HG03135 (cell line): ENCODE measurements at regions not wholly inside any gene's neighbourhood (a gene's known extent, or its start where the extent isn't known, plus 50 kb on each side); places are given as distances from the start of the nearest gene placed in this dataset.

Experiments
- ATAC-seq: cut with Tn5 transposase; IDR thresholded peaks from one replicate; pipeline ENCODE4 v1.9.1; 2021; ENCODE audit warnings: mild to moderate bottlenecking, moderate library complexity; ENCODE audit not compliant: unreplicated experiment

DNA sequence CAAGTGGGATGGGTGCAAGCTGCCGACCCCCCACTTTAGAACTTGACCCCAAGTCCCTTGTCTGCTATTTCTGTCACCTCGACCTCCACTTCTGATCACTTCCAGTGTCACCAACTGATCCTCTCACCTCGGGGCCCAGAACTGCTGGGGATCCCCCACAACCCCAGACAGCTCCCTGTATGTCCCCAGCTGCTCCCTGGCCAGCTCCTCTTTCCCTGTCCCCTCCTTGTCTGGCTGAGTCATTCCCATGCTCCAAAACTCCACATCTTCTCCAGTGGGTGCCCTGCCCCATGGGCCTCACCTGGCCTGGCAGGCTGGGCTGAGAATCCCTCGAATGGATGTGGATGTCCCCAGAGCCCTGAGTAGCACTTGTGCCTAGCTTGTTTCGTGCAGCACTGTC lies 154.3 kb upstream of the PCBD1 start:
- ATAC-seq, result no peak

DNA sequence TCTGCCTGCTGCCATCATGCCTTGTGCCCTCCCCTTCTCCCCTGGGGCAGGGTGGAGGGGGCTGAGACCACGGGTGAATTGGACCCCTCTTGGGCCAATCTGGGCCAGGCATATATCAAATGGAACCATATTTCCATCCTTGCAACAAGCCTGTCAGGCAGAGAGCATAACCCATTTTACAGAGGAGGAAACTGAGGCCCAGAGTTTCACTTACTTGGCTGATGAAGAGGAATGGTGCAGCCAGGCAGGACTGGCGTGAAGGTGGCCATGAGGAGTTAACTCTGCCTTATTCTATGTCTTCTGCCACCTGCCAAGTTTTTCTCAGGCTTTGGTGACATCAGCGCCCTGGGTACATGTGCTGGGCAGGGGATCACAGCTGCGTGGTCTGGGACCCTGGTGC lies 155.5 kb upstream of the PCBD1 start:
- no peak for ATAC-seq

DNA sequence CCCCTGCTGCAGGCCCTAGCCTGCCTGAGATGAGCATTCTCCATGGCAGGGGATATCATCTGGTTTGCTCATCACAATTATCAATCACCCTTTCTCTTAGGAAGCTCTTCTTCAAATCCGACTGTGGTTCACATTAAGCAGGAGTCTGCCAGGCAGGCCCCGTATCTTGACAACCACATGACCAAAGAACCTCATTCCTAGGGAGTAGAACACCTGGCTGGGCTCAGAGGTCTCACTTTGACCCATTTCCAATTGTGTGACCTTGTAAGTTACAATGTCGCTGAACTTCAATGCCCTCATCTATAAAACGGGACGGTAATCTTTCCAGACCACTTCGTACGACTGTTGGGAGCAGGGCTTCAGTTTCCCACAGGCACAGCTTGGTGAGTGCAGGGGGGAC lies 156.4 kb upstream of the PCBD1 start:
- no peak for ATAC-seq

DNA sequence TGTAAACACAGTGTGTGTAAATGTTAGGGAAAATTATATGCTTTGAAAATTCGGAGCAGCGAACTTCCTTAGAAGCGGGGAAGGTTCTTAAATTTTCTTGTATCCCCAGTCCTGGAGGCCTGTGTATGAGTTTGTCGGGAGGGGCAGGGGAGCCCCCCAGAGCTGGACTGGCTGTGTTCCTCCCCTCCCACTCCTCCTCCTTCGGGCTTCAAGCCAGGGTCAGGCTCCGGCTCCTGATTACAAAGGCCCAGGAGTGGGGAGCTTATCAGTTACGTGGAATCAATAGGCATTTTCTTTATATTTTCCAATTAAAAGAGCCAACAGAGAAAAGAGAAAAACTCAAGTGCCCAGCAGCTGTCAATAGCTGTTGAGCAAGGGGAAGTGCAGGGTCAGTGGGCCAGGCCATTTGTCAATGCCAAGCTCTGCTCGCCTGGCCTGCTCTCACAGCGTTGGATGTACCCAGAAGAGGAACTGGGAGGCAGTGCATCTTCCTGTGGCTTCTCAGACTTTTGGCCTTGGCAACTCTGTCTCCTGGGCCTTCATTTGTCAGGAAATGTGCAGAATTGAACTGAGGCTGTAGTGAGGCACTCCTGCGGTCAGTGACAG lies 156.9 kb upstream of the PCBD1 start:
- no peak for ATAC-seq

DNA sequence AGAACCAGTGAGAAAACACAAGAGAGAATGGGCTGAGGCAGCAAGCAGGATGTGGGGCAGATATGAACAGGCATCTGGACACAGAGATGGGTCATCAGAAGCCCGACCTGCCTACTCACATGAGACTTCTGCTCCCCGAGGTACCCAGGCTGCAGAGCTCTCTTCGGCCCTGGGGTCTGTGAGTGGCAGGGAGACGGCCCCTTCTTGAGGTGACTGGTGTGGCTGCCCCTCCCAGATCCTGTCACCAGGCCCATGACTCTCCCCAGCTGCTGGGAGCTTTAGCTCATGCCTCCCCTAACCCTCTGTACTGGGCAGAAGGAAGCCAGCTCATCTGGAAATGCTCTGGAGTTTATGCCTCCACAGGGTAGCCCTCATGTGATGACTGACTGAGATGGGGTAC lies 157.6 kb upstream of the PCBD1 start:
- no peak for ATAC-seq

DNA sequence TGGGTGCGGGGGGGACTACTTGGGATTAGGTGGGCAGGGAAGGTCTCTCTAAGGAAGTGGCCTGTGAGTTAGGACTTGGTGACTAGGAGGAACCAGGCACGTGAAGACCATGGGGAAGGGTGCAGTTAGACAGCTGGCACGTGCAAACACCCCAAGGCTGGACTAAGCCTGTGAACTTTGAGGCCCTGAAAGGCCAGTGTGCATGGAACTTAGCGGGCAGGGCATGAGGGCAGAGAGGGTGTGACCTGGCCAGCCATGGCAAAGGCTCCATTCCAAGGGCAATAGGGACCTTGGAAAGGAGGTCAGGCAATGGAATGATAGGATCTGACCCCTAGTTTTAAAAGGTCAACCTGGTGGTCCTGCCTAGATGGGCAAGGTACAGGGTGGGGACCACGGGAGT lies 158.4 kb upstream of the PCBD1 start:
- no peak for ATAC-seq

DNA sequence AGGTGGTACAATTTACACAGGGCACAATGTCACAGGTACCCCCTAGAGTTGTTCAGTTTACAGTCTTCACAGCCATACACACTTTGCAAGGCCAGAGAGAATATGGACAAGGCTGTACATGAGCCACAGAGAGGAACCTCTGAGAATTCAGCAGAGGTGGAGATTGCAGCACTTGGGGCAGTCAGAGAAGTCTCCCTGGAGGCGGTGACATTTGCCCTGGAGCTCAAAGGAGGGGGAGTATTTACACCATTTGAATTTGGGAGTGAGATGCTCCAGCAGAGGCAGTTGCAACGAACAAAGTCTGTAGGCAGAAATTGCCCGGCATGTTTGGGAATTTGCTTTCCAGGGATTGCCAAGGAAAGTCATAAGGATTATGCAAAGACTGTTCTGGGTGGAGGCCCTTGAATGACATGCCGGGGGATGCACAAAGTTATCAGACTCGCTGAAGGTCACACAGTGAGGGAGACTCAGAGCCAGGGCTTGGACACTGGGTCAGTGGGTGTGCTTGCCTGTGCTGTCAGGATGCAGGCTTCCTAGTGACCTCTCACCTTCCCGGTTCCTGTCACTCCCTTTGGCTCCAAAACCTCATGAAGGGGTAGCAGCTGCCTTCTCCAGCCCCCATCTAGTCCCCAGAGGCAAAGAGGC lies 160.7 kb upstream of the PCBD1 start:
- no peak for ATAC-seq

DNA sequence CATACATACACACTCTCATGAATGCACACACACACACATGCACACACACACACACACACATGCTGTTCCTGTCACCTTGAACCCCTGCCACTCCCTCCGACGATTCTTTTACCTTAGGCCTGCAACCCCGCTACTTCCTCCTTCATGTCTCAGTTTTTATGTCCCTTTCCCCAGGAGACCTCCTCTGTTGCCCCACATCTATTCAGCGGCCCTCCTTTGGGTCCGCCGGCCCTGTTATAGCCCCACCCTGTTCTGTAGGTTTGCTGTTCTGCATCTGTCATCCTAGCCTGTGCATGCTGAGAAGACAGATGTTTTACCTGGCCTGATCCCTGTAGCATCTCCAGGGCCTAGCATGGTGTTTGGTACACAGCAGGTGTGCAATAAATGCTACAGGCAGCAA lies 161.6 kb upstream of the PCBD1 start:
- no peak for ATAC-seq

DNA sequence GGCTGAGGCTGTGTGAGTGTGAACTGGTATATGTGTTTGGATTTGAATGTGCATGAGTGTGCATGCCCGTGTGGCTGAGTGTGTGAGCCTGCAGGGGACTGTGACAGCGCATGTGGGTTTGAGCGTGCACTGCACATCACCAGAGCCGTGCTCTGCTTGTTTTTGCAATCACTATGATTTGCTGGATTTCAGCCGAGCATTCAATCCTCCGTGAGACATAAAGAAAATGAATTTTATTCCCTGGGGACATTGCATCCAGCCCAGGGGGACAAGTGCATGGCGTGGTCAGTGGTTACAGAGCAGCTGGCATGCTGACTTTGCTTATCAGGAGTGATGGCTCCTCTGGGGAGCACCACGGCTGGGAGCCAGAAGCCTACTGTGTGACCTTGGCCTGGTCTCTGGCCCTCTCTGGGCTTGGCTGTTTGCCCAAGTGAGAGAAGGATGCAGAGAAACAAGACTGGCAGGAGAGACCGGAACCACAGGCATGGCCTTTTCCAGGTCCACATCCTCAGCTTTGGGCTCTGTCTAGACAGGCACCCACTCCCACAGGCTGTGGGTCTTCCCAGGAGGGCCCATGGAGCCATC lies 160.2 kb upstream of the UNC5B start:
- no peak for ATAC-seq

DNA sequence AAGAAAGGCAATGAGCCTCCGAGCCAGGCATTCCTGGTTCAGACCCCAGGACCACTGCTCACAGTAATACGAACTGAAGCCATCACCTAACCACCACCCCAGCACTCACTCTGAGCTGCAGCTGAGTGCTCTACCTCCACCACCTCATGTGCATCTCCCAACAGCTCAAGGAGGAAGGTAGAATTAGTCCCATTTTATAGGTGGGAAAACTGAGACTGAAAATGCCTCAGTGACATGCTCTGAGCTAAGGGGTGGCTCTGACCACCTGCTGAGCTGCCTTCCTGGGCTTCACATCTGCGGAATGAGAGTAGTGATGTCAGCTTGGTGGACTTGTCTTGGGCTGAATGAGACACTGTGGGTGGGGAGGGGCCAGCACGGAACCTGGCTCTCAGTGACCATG lies 159.7 kb upstream of the UNC5B start:
- no peak for ATAC-seq

DNA sequence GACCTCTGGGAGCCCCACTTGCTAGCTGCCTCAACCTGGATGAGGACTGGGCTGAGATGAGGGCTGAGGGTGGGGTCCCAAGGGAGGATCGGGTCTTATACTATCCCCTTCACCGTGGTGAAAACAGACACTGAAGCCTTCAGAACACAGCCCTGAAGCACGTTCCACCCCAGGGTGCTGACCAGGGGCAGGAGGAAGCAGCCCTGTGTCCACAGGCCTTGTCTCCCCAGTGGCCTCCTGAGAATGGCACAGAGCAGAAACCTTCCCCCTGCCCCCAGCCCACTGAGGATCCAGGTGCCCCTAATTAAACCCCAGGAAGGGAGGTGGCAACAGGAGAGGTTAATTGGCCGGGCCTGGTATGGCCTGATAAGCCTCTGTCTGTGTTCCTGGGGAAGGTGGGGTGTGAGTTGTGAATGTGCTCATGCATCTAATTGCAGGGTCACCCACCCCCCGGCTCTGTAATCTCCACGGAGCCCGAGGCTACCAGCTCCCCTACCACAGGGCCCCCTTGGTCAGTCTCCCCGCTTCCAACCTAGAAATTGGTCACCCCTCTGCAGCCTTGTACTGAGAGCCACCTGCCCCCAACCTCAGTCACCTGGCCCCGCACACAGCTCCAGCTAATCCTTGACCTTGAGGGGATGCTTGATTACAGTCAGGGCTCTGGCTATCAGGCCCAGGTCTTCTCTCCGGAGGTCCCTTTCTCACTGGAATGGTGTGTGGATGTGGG lies 159.0 kb upstream of the UNC5B start:
- no peak for ATAC-seq

DNA sequence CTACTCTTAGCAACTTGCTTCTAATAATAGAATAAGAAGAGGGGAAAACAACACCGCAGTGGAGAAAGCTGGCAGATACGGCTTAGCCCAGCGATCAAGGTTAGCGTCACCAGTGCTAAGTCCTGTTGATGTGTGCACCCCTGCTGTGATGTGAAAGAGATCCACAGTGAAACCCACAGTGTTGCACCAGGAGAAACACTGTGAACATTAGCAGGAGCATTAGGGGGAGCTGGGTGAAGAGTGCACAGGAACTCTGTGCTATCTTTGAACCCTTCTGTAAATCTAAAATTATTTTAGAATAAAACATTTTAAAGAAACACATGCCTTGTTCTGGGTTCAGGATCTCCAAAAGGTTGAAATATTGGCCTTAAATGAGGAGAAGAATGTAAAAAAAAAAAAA lies 154.1 kb upstream of the UNC5B start:
- no peak for ATAC-seq

DNA sequence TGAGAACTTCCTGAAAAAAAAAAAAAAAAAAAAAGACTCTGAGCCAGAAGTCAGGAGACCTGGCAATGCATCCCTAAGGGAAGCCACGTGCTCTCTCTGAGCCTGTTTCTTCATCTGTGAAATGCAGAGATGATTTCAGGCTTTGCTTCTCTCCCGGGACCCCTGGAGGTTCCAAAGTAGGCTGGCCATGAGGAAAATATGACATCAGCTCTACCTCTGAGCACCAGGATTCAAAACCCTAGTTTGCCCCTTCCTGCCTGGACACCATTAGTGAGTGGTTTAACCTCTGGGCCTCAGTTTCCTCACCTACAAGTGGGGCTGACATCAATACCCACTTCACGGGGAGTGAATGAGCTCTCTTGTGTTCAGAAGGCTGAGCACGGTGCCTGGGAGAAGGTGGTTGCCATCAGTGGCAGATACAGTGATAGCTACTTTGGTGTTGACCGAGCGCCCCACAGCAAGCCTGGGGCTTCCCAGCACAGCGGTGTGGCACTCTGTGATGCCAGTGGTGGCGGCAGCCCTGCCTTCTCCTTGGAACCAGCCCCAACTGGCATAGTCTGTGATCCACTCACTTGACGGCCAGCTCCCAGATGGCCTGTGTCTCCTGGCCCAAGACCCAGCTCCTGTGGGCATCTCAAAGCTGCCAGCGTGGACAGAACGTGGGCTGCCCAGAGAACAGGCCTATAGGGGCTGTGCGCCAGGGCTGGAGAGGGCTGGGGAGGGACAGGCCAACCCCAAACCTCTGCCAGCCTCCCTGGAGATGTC lies 153.1 kb upstream of the UNC5B start:
- ATAC-seq, result no peak

DNA sequence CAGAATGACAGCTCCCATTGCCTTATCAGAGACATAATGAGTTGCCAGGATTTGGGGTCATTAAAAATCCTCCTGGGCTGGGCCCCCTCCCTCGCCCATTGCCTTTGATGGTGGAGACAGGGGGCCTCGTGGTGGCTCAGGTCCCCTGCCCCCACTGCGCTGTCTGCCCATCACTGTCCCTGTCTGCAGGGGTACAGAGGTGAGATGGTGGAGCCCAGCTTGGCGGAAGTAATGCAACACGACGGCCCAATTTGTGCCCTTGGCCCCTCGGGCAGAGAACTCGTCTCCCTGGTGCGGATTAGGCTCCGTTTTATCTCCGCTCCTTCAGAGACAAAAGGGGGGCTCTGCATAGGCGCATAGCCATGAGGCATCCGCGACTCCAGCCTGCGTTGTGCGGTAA lies 152.4 kb upstream of the UNC5B start:
- ATAC-seq, result no peak

DNA sequence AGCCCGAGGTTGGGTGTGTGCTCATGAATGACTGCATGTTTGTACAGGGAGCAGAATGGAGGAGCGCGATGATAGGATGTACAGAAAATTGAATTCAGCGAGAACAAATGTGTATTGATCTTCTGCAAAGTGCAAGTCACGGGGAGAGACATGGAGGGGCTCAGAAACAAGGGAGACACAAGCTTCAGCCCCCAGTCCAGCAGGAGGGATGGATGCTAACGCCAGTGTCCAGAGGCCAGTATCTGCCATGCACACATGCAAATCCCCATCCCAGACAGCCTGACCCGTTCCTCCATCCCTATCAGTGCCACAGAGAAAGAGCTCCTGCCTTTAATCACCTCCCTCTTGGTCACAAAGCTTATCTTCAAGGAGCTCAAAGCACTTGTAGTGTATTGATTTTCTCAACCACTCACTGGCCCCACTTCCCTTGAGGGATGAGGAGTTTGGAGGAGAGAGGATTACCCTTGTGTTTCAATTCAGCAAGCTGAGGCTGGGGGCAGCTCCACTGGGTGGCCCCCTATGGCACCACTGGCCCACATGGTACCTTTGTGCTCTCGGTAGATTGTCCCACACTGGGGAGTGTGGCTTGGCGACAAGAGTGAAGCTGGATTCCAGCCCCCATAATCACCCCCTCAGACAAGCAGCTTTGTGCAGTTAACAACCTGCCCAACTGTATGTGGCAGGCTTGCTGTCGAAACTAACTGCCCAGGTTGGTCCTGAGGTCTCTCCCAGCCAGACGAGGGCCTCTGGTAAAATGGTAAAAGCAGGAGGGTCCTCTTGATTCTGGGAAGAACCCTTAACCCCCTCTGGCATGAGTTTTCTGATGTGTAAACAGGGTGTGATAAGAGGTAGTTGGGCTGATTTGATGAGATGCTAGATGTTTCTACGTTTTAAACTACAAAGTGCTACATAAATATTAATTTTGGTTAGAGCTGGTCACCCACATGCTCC lies 151.6 kb upstream of the UNC5B start:
- no peak for ATAC-seq

DNA sequence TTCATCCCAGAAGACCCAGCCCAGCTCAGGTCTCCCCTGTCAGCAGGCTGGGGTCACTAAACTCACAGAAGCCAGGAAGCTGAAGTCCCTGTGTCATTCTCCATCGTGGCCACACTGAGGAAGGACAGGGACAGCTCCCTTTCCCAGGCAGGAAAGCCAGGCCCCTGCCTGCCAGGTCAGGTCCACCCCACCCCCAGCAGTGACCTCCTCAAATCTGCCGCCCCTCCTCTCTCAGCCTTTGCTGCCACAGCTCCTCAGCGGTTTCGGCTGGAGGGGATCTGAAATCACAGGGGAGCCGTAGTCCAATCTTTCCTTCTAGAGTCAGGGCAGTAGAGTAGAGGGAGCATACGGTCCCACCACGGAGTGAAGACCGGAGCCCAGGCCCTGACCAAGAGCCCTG lies 150.9 kb upstream of the UNC5B start:
- ATAC-seq, result no peak

DNA sequence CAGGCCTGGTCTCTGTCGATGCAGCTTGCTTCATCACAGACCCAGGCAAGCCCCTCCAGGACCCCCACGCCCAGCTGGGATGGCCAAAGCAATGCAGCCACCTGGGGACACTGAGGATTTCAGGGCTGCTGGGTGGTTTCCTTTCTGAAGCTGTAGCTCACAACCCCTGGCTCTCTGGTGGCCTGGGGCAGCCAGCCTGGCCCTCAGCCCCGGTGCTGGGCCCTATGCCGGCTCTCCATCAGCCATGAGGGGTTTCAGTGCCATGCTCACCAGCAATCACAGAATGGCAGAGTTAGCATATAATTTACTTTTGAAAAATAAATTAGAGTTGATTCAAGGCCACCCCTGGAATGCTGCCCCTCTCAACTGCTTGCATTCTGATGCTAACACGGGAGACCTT lies 150.2 kb upstream of the UNC5B start:
- no peak for ATAC-seq

DNA sequence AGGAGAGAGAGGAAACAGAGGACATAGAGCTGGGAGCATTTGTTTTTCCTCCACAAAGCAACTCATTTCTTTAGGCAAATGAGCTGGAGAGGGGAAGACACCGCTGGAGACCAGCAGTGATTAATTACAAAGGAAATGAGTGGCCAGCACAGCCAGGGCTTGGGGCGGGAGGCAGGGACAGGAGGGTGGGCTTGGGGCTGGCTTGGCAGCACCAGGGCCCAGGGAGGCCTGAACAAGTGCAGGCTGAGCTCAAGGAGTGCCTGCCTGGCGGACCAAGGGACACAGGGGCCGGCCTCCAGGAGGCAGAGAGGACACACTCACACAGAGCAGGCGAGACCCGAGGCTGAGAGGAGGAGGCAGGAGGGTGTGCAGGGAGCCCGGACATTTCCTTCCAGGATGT lies 149.0 kb upstream of the UNC5B start:
- no peak for ATAC-seq

DNA sequence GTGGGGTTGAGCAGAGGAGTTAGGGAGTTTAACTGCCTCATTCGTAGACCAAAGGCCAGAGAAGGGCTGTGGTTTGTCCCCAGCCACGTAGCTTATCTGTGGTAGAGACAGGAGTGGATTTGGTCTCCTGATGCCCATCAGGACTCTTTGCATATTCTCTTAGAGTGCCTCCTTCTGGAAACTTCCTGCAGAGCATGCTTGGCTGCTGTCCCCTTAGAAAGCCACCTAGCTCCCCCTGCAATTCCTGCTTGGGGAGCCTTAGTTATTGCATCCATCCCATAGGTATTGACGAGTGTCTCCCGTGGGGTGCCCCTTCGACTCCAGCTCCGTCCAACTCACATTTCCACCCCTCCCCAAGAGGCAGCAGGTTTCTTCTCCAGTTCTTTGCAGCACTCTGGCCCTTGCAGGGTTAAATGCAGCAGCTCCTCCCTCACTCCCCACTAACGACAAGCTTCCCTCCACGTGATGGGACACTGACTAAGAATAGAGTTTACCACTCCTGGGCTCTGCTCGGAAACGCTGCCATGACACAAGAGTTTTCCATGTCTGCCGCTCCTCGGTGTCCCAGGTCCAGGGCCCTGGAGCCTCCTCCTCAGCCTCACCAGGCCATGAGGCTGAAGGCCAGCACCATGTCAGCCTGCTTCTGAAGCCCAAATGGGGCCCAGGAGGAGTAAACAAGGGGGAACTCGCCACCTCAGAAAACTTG lies 147.8 kb upstream of the UNC5B start:
- ATAC-seq, result no peak

DNA sequence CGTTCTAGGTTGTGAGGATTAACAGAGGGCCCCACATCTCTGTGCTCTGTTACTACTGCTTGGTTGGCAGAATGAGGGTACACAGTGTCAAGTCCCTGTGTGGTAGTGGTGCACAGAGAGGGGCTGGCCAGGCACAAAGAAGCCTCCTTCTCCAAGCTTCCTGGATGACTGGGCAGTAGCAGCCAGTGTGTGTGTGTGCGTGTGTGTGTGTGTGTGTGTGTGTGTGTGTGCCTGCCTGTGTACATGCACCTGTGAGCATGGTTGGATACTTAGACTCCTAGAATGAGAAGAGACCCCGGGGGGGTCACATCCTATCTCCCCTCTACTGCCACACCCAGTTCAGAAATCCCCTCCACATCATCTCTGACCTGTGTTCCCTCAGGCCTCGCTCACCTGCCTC lies 146.7 kb upstream of the UNC5B start:
- ATAC-seq, result no peak
